Liver (tissue), 8 donors: ENCODE measurements at regions not wholly inside any gene's neighbourhood (a gene's known extent, or its start where the extent isn't known, plus 50 kb on each side); places are given as distances from the start of the nearest gene placed in this dataset.

Source experiments
- DNase-seq: peaks from one replicate; pipeline ENCODE4 v3.0.0-alpha.2; 2017; ENCODE audit warnings: low spot score
- H3K27ac ChIP-seq, 2 donors: one replicate each; pipeline ENCODE4 v1.7.0; 2013; ENCODE audit warnings: inconsistent platforms in 2 of 2, low read length in 2 of 2, control low read depth in 1 of 2, low read depth in 1 of 2, mild to moderate bottlenecking in 1 of 2
- H3K27me3 ChIP-seq, 4 donors: one replicate each; pipeline versions ENCODE4 v1.6.1 to v1.7.0; 2013; ENCODE audit warnings: low read length in 3 of 4, inconsistent platforms in 1 of 4, mild to moderate bottlenecking in 1 of 4, moderate library complexity in 1 of 4; ENCODE audit not compliant: control insufficient read depth in 4 of 4, insufficient read depth in 4 of 4
- H3K36me3 ChIP-seq, 4 donors: one replicate each; pipeline versions ENCODE4 v1.6.1 to v1.7.0; 2013; ENCODE audit warnings: low read length in 3 of 4, mild to moderate bottlenecking in 3 of 4, low read depth in 1 of 4, moderate library complexity in 1 of 4; ENCODE audit not compliant: control insufficient read depth in 4 of 4, insufficient read depth in 3 of 4
- H3K4me1 ChIP-seq, 4 donors: one replicate each; pipeline versions ENCODE4 v1.6.1 to v1.7.0; 2013; ENCODE audit warnings: low read length in 3 of 4, mild to moderate bottlenecking in 3 of 4, moderate library complexity in 1 of 4; ENCODE audit not compliant: control insufficient read depth in 4 of 4, insufficient read depth in 4 of 4
- H3K4me3 ChIP-seq, 3 donors: one replicate each; pipeline versions ENCODE4 v1.6.1 to v1.7.0; 2013; ENCODE audit warnings: low read length in 3 of 3, control low read depth in 1 of 3, low read depth in 1 of 3, mild to moderate bottlenecking in 1 of 3
- H3K9ac ChIP-seq, 2 donors: one replicate each; pipeline ENCODE4 v1.7.0; 2013; ENCODE audit warnings: low read length in 2 of 2, mild to moderate bottlenecking in 2 of 2, moderate library complexity in 2 of 2, control low read depth in 1 of 2, low read depth in 1 of 2
- H3K9me3 ChIP-seq, 4 donors: one replicate each; pipeline versions ENCODE4 v1.6.1 to v1.7.0; 2013; ENCODE audit warnings: low read length in 3 of 4; ENCODE audit not compliant: control insufficient read depth in 4 of 4
- EGR1 ChIP-seq, 2 donors: IDR thresholded peaks; 2 replicates each; pipeline ENCODE4 v1.6.1; 2016 to 2018; ENCODE audit warnings: antibody characterized with exemption in 2 of 2, low read depth in 2 of 2
- FOXA1 ChIP-seq: IDR thresholded peaks from 2 replicates; pipeline ENCODE4 v1.6.1; 2016; ENCODE audit warnings: antibody characterized with exemption
- FOXA2 ChIP-seq: IDR thresholded peaks from 2 replicates; pipeline ENCODE4 v1.6.1; 2016; ENCODE audit warnings: antibody characterized with exemption
- GABPA ChIP-seq, 2 donors: IDR thresholded peaks in 1 of 2; conservative IDR thresholded peaks in 1 of 2; 2 replicates each; pipeline ENCODE4 v1.6.1; 2016; ENCODE audit warnings: antibody characterized with exemption in 2 of 2, mild to moderate bottlenecking in 1 of 2, moderate library complexity in 1 of 2
- HNF4A ChIP-seq, 2 donors: conservative IDR thresholded peaks; 2 replicates each; pipeline ENCODE4 v1.6.1; 2016; ENCODE audit warnings: antibody characterized with exemption in 2 of 2, mild to moderate bottlenecking in 2 of 2
- JUND ChIP-seq, 2 donors: IDR thresholded peaks; 2 replicates each; pipeline ENCODE4 v1.6.1; 2016; ENCODE audit warnings: antibody characterized with exemption in 2 of 2
- NR2F2 ChIP-seq: IDR thresholded peaks from 2 replicates; pipeline ENCODE4 v1.6.1; 2016; ENCODE audit warnings: antibody characterized with exemption
- RAD21 ChIP-seq, 2 donors: IDR thresholded peaks; 2 replicates each; pipeline ENCODE4 v1.6.1; 2016; ENCODE audit warnings: antibody characterized with exemption in 2 of 2, mild to moderate bottlenecking in 2 of 2
- RXRA ChIP-seq, 2 donors: IDR thresholded peaks; 2 replicates each; pipeline ENCODE4 v1.6.1; 2017 to 2018; ENCODE audit warnings: antibody characterized with exemption in 2 of 2, mild to moderate bottlenecking in 1 of 2
- SP1 ChIP-seq: IDR thresholded peaks from 2 replicates; pipeline ENCODE4 v1.6.1; 2018; ENCODE audit warnings: antibody characterized with exemption, mild to moderate bottlenecking
- TAF1 ChIP-seq: conservative IDR thresholded peaks from 2 replicates; pipeline ENCODE4 v1.6.1; 2016; ENCODE audit warnings: antibody characterized with exemption, mild to moderate bottlenecking
- YY1 ChIP-seq: IDR thresholded peaks from 2 replicates; pipeline ENCODE4 v1.6.1; 2016; ENCODE audit warnings: antibody characterized with exemption, mild to moderate bottlenecking
- WGBS: extraction: QIAGEN DNeasy Blood & Tissue Kit; methylation state at CpG from one replicate; pipeline ENCODE4 v1.1.7; 2013; 5-methylcytosine and 5-hydroxymethylcytosine counted together
- TF ChIP-seq, protein P1 (sequence below): IDR thresholded peaks from 2 replicates; pipeline ENCODE4 v1.6.1; 2016; ENCODE audit warnings: antibody characterized with exemption
- TF ChIP-seq, protein P2 (sequence below): fragments of 150-350 bp; IDR thresholded peaks from 2 replicates; pipeline ENCODE4 v1.5.1; 2017; ENCODE audit warnings: improper control_type of control experiment, low read depth, low read length; ENCODE audit not compliant: missing input control
- TF ChIP-seq, protein P3 (sequence below): IDR thresholded peaks from 2 replicates; pipeline ENCODE4 v1.6.1; 2016; ENCODE audit warnings: antibody characterized with exemption, mild to moderate bottlenecking
- TF ChIP-seq, protein P4 (sequence below): IDR thresholded peaks from 2 replicates; pipeline ENCODE4 v1.6.1; 2016; ENCODE audit warnings: antibody characterized with exemption
- donor health status: healthy.
- donor health status: healthy.
- donor health status: healthy.
- donor health status: healthy.
- donor health status: healthy.

- H3K9me3 ChIP-seq: no peaks in the 10 kb centered on the region
- peaks cover 6 to 29% (median 17%) of the 10 kb centered on the region in 4 donors for H3K4me1 ChIP-seq
- TF ChIP-seq NR2F2: no peak
- TF ChIP-seq, protein P1, sequence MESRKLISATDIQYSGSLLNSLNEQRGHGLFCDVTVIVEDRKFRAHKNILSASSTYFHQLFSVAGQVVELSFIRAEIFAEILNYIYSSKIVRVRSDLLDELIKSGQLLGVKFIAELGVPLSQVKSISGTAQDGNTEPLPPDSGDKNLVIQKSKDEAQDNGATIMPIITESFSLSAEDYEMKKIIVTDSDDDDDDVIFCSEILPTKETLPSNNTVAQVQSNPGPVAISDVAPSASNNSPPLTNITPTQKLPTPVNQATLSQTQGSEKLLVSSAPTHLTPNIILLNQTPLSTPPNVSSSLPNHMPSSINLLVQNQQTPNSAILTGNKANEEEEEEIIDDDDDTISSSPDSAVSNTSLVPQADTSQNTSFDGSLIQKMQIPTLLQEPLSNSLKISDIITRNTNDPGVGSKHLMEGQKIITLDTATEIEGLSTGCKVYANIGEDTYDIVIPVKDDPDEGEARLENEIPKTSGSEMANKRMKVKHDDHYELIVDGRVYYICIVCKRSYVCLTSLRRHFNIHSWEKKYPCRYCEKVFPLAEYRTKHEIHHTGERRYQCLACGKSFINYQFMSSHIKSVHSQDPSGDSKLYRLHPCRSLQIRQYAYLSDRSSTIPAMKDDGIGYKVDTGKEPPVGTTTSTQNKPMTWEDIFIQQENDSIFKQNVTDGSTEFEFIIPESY: no peak
- TF ChIP-seq, protein P2, sequence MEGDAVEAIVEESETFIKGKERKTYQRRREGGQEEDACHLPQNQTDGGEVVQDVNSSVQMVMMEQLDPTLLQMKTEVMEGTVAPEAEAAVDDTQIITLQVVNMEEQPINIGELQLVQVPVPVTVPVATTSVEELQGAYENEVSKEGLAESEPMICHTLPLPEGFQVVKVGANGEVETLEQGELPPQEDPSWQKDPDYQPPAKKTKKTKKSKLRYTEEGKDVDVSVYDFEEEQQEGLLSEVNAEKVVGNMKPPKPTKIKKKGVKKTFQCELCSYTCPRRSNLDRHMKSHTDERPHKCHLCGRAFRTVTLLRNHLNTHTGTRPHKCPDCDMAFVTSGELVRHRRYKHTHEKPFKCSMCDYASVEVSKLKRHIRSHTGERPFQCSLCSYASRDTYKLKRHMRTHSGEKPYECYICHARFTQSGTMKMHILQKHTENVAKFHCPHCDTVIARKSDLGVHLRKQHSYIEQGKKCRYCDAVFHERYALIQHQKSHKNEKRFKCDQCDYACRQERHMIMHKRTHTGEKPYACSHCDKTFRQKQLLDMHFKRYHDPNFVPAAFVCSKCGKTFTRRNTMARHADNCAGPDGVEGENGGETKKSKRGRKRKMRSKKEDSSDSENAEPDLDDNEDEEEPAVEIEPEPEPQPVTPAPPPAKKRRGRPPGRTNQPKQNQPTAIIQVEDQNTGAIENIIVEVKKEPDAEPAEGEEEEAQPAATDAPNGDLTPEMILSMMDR: no peak
- no peak for TF ChIP-seq SP1
- TF ChIP-seq, protein P3, sequence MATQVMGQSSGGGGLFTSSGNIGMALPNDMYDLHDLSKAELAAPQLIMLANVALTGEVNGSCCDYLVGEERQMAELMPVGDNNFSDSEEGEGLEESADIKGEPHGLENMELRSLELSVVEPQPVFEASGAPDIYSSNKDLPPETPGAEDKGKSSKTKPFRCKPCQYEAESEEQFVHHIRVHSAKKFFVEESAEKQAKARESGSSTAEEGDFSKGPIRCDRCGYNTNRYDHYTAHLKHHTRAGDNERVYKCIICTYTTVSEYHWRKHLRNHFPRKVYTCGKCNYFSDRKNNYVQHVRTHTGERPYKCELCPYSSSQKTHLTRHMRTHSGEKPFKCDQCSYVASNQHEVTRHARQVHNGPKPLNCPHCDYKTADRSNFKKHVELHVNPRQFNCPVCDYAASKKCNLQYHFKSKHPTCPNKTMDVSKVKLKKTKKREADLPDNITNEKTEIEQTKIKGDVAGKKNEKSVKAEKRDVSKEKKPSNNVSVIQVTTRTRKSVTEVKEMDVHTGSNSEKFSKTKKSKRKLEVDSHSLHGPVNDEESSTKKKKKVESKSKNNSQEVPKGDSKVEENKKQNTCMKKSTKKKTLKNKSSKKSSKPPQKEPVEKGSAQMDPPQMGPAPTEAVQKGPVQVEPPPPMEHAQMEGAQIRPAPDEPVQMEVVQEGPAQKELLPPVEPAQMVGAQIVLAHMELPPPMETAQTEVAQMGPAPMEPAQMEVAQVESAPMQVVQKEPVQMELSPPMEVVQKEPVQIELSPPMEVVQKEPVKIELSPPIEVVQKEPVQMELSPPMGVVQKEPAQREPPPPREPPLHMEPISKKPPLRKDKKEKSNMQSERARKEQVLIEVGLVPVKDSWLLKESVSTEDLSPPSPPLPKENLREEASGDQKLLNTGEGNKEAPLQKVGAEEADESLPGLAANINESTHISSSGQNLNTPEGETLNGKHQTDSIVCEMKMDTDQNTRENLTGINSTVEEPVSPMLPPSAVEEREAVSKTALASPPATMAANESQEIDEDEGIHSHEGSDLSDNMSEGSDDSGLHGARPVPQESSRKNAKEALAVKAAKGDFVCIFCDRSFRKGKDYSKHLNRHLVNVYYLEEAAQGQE: no peak
- TF ChIP-seq YY1: no peak
- TF ChIP-seq TAF1: no peak
- no peak for TF ChIP-seq RAD21 (IDR thresholded peaks at IDR 0.05)
- no peak for TF ChIP-seq GABPA (IDR thresholded peaks at IDR 0.05 in 1 of 2, conservative IDR thresholded peaks at IDR 0.05 in 1 of 2)
- no peak for TF ChIP-seq FOXA2
- TF ChIP-seq RXRA (IDR thresholded peaks at IDR 0.05): no peak
- TF ChIP-seq EGR1 (IDR thresholded peaks at IDR 0.05; ENCODE audit: low read depth in 2 of 2): no peak
- TF ChIP-seq, protein P4, sequence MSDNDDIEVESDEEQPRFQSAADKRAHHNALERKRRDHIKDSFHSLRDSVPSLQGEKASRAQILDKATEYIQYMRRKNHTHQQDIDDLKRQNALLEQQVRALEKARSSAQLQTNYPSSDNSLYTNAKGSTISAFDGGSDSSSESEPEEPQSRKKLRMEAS: no peak
- TF ChIP-seq FOXA1: no peak
- TF ChIP-seq JUND (IDR thresholded peaks at IDR 0.05): no peak
- H3K27me3 ChIP-seq: no peaks in the 10 kb centered on the region
- 79% methylated on average over 5 of the region's 5 CpGs for WGBS
- H3K27ac ChIP-seq: no peak overlapping the region
- no peaks in the 10 kb centered on the region for H3K36me3 ChIP-seq
- H3K9ac ChIP-seq: no peak overlapping the region
- no peak overlapping the region for H3K4me3 ChIP-seq
- DNase-seq: no peak
Observed at GRCh38 chr2:204197336-204198005, 260.9 kb downstream of the ICOS start.

DNA sequence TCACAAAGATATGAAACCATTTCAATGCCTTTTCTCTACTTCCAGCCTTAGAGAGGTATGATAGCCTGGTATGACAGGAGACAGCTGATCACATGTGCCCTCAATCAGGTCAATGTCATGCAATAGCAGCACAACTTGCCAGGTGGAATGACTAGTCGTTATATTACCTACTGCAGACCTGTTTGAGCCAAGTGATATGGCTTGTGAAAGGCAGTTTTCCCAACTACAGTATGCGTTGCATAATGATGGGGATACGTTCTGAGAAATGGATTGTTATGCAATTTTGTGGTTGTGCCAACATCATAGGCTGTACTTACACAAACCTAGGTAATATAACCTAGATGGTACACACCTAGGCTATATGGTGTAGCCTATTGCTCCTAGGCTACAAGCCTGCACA, 262.8 kb downstream of the ICOS start:
- Histone ChIP-seq H3K27ac (peak overlapping the region in 1 of 2 donors; percentile 43), H3K27me3 (no peaks in the 10 kb centered on the region), H3K9me3 (no peaks in the 10 kb centered on the region), H3K4me3 (no peak overlapping the region), H3K4me1 (peaks cover 6 to 33% (median 21%) of the 10 kb centered on the region in 4 donors), H3K36me3 (no peaks in the 10 kb centered on the region), H3K9ac (no peak overlapping the region)
- 26% methylated on average over 3 of the region's 3 CpGs for WGBS
- DNase-seq: no peak
- peak; percentile 44 for TF ChIP-seq YY1
- TF ChIP-seq HNF4A (conservative IDR thresholded peaks at IDR 0.05): peak; percentile 27 to 67
- TF ChIP-seq SP1: no peak
- peak; percentile 49 to 85 for TF ChIP-seq RXRA (IDR thresholded peaks at IDR 0.05)
- TF ChIP-seq JUND (IDR thresholded peaks at IDR 0.05): peak in 1 of 2 donors; percentile 42
- TF ChIP-seq FOXA1: peak; percentile 40
- no peak for TF ChIP-seq RAD21 (IDR thresholded peaks at IDR 0.05)
- TF ChIP-seq, protein P4: peak; percentile 66
- TF ChIP-seq, protein P1: peak; percentile 67
